H9 (cell line): ENCODE measurements at regions not wholly inside any gene's neighbourhood (a gene's known extent, or its start where the extent isn't known, plus 50 kb on each side); places are given as distances from the start of the nearest gene placed in this dataset.

ENCODE experiments used
- DNase-seq: peaks from one replicate; pipeline ENCODE4 v3.0.0-alpha.2; 2017
- H2AFZ ChIP-seq: one replicate; pipeline ENCODE4 v1.6.1; 2013; ENCODE audit warnings: mild to moderate bottlenecking, low read length, control low read depth, moderate library complexity
- H2AK5ac ChIP-seq: 2 replicates; pipeline ENCODE4 v1.6.1; 2013; ENCODE audit warnings: low read length, control low read depth, mixed read lengths; ENCODE audit not compliant: insufficient read length
- H2BK120ac ChIP-seq: one replicate; pipeline ENCODE4 v1.6.1; 2013; ENCODE audit warnings: low read depth, mild to moderate bottlenecking, low read length, control low read depth, inconsistent platforms; ENCODE audit not compliant: poor library complexity, severe bottlenecking
- H2BK12ac ChIP-seq: 2 replicates; pipeline ENCODE4 v1.6.1; 2013; ENCODE audit warnings: low read length, control low read depth, mixed read lengths, low read depth; ENCODE audit not compliant: insufficient read length
- H2BK15ac ChIP-seq: 2 replicates; pipeline ENCODE4 v1.6.1; 2013; ENCODE audit warnings: low read depth, low read length, control low read depth
- H2BK20ac ChIP-seq: one replicate; pipeline ENCODE4 v1.6.1; 2013; ENCODE audit warnings: low read depth, mild to moderate bottlenecking, low read length, control low read depth, inconsistent platforms; ENCODE audit not compliant: poor library complexity, severe bottlenecking
- H2BK5ac ChIP-seq: 2 replicates; pipeline ENCODE4 v1.6.1; 2013; ENCODE audit warnings: low read length, control low read depth, mixed read lengths; ENCODE audit not compliant: insufficient read length
- H3K14ac ChIP-seq: 2 replicates; pipeline ENCODE4 v1.6.1; 2013; ENCODE audit warnings: low read length, control low read depth; ENCODE audit not compliant: insufficient read depth
- H3K18ac ChIP-seq: 2 replicates; pipeline ENCODE4 v1.6.1; 2013; ENCODE audit warnings: low read depth, mild to moderate bottlenecking, mixed read lengths, low read length, control low read depth; ENCODE audit not compliant: insufficient read length
- H3K23ac ChIP-seq: 2 replicates; pipeline ENCODE4 v1.6.1; 2013; ENCODE audit warnings: low read length, control low read depth, mixed read lengths, low read depth; ENCODE audit not compliant: insufficient read length
- H3K23me2 ChIP-seq: 2 replicates; pipeline ENCODE4 v1.6.1; 2013; ENCODE audit warnings: low read depth, mild to moderate bottlenecking, mixed read lengths, low read length, control low read depth; ENCODE audit not compliant: insufficient read length, poor library complexity, severe bottlenecking
- H3K27ac ChIP-seq: 2 replicates; pipeline ENCODE4 v1.5.1; 2013; ENCODE audit warnings: low read length, control low read depth, mixed read lengths, low read depth; ENCODE audit not compliant: insufficient read length
- H3K27me3 ChIP-seq: 2 replicates; pipeline ENCODE4 v1.6.1; 2013; ENCODE audit warnings: low read length, control low read depth, inconsistent platforms; ENCODE audit not compliant: insufficient read depth
- H3K4ac ChIP-seq: 2 replicates; pipeline ENCODE4 v1.6.1; 2013; ENCODE audit warnings: low read depth, mild to moderate bottlenecking, control low read depth, inconsistent platforms, low read length, moderate library complexity
- H3K4me1 ChIP-seq: 2 replicates; pipeline ENCODE4 v1.6.1; 2013; ENCODE audit warnings: low read length, control low read depth, inconsistent platforms; ENCODE audit not compliant: insufficient read depth
- H3K4me2 ChIP-seq: 2 replicates; pipeline ENCODE4 v1.6.1; 2013; ENCODE audit warnings: low read length, control low read depth, mixed read lengths; ENCODE audit not compliant: insufficient read length, insufficient read depth
- H3K56ac ChIP-seq: 2 replicates; pipeline ENCODE4 v1.6.1; 2013; ENCODE audit warnings: low read depth, mild to moderate bottlenecking, mixed read lengths, low read length, control low read depth; ENCODE audit not compliant: insufficient read length
- H3K79me1 ChIP-seq: 2 replicates; pipeline ENCODE4 v1.6.1; 2013; ENCODE audit warnings: low read depth, mild to moderate bottlenecking, moderate library complexity, low read length, control low read depth, inconsistent platforms; ENCODE audit not compliant: insufficient read depth, poor library complexity, severe bottlenecking
- H3K79me2 ChIP-seq: 2 replicates; pipeline ENCODE4 v1.6.1; 2013; ENCODE audit warnings: low read length, control low read depth, inconsistent platforms; ENCODE audit not compliant: insufficient read depth
- H3K9ac ChIP-seq: 2 replicates; pipeline ENCODE4 v1.6.1; 2013; ENCODE audit warnings: low read length, control low read depth, mixed read lengths; ENCODE audit not compliant: insufficient read length; ENCODE audit errors: extremely low read depth
- H3K9me3 ChIP-seq: one replicate; pipeline ENCODE4 v1.6.1; 2013; ENCODE audit warnings: low read depth, low read length, inconsistent platforms; ENCODE audit not compliant: control insufficient read depth
- H3T11ph ChIP-seq: one replicate; pipeline ENCODE4 v1.6.1; 2013; ENCODE audit warnings: mild to moderate bottlenecking, low read length, control low read depth, inconsistent platforms
- H4K20me1 ChIP-seq: one replicate; pipeline ENCODE4 v1.6.1; 2013; ENCODE audit not compliant: control insufficient read depth, insufficient read length, insufficient read depth
- H4K5ac ChIP-seq: 2 replicates; pipeline ENCODE4 v1.6.1; 2013; ENCODE audit warnings: low read depth, mild to moderate bottlenecking, mixed read lengths, low read length, control low read depth; ENCODE audit not compliant: insufficient read length
- H4K8ac ChIP-seq: replicated peaks from 2 replicates; pipeline ENCODE4 v1.6.1; 2013; ENCODE audit warnings: low read length, control low read depth, mixed read lengths, low read depth; ENCODE audit not compliant: insufficient read length
- H4K91ac ChIP-seq: 2 replicates; pipeline ENCODE4 v1.6.1; 2013; ENCODE audit warnings: low read depth, mild to moderate bottlenecking, moderate library complexity, mixed read lengths, low read length, control low read depth; ENCODE audit not compliant: insufficient read length
- H3K27ac Mint-ChIP-seq, 3 experiments: 2 replicates in 2 of 3; 3 replicates in 1 of 3; pipeline ENCODE4 v1.8.0; 2020 to 2021; ENCODE audit warnings: mixed read lengths in 3 of 3, mild to moderate bottlenecking in 1 of 3, moderate library complexity in 1 of 3
- H3K27me3 Mint-ChIP-seq: 2 replicates; pipeline ENCODE4 v1.8.0; 2021; ENCODE audit warnings: low read depth, mild to moderate bottlenecking, moderate library complexity, mixed read lengths
- H3K36me3 Mint-ChIP-seq, 3 experiments: 2 replicates in 2 of 3; 3 replicates in 1 of 3; pipeline ENCODE4 v1.8.0; 2020 to 2021; ENCODE audit warnings: low read depth in 3 of 3, mixed read lengths in 3 of 3; ENCODE audit not compliant: insufficient read depth in 1 of 3
- H3K4me1 Mint-ChIP-seq, 2 experiments: 2 replicates each; pipeline ENCODE4 v1.8.0; 2020; ENCODE audit warnings: mixed read lengths in 2 of 2
- H3K4me3 Mint-ChIP-seq, 2 experiments: 2 replicates in 1 of 2; 3 replicates in 1 of 2; pipeline ENCODE4 v1.8.0; 2020 to 2021; ENCODE audit warnings: mild to moderate bottlenecking in 2 of 2, mixed read lengths in 2 of 2, moderate library complexity in 1 of 2
- H3K9me3 Mint-ChIP-seq, 2 experiments: 2 replicates in 1 of 2; 3 replicates in 1 of 2; pipeline ENCODE4 v1.8.0; 2020; ENCODE audit warnings: mild to moderate bottlenecking in 2 of 2, mixed read lengths in 2 of 2, moderate library complexity in 1 of 2
- CTCF ChIP-seq: fragments of 200-600 bp; sonication (generic); conservative IDR thresholded peaks from 3 replicates; pipeline ENCODE4 v1.8.0; 2021; ENCODE audit warnings: antibody characterized with exemption, mild to moderate bottlenecking
- WGBS: extraction: QIAGEN DNeasy Blood & Tissue Kit; methylation state at CpG from one replicate; pipeline ENCODE4 v1.1.7; 2013; ENCODE audit warnings: missing lambda C conversion rate, low lambda C conversion rate, mixed read lengths; ENCODE audit not compliant: insufficient read length; ENCODE audit errors: extremely low coverage; 5-methylcytosine and 5-hydroxymethylcytosine counted together

GRCh38 chr3:193157051-193157450 is 84.0 kb upstream of the PLAAT1 start:
- WGBS: no CpG with 5 or more reads among the region's 11 CpGs
- no peaks in the 10 kb centered on the region for H3K4me1 Mint-ChIP-seq
- no peaks in the 10 kb centered on the region for H3K23me2 ChIP-seq
- H3K14ac ChIP-seq: no peak overlapping the region
- H2BK20ac ChIP-seq: no peak overlapping the region
- H3K27ac Mint-ChIP-seq: no peak overlapping the region
- no peaks in the 10 kb centered on the region for H3K4me1 ChIP-seq
- no peak overlapping the region for H3K18ac ChIP-seq
- H3K4me2 ChIP-seq: no peak overlapping the region
- H2AK5ac ChIP-seq: no peak overlapping the region
- H2BK120ac ChIP-seq: no peak overlapping the region
- H3K9me3 Mint-ChIP-seq: no peaks in the 10 kb centered on the region; a peak in 1 of 5 replicates
- no peak overlapping the region for H4K5ac ChIP-seq
- H3K27ac ChIP-seq: no peak overlapping the region
- H3K79me2 ChIP-seq: no peaks in the 10 kb centered on the region
- no peaks in the 10 kb centered on the region for H3K79me1 ChIP-seq
- no peak overlapping the region for H3T11ph ChIP-seq
- no peak overlapping the region for H3K4me3 Mint-ChIP-seq
- no peak for DNase-seq
- H3K9me3 ChIP-seq: no peaks in the 10 kb centered on the region
- no peak overlapping the region for H3K23ac ChIP-seq
- H2BK12ac ChIP-seq: no peak overlapping the region
- no peaks in the 10 kb centered on the region for H3K27me3 ChIP-seq
- no peaks in the 10 kb centered on the region for H3K36me3 Mint-ChIP-seq
- no peak overlapping the region for H4K91ac ChIP-seq
- no peak for TF ChIP-seq CTCF
- H3K56ac ChIP-seq: no peak overlapping the region
- H2BK5ac ChIP-seq: no peak overlapping the region
- no peak overlapping the region for H4K8ac ChIP-seq
- H3K9ac ChIP-seq: no peak overlapping the region
- H3K4ac ChIP-seq: no peak overlapping the region
- no peak overlapping the region for H2BK15ac ChIP-seq
- peaks cover 2% of the 10 kb centered on the region; the same call in 1 of the 2 replicates for H3K27me3 Mint-ChIP-seq
- H2AFZ ChIP-seq: no peak overlapping the region
- H4K20me1 ChIP-seq: no peaks in the 10 kb centered on the region
